Fibroblast of pulmonary artery (primary cell): ENCODE measurements at regions not wholly inside any gene's neighbourhood (a gene's known extent, or its start where the extent isn't known, plus 50 kb on each side); places are given as distances from the start of the nearest gene placed in this dataset.

Source experiments
- DNase-seq: peaks from one replicate; pipeline ENCODE4 v3.0.0-alpha.2; 2010; ENCODE audit warnings: low read depth
- H3K4me3 ChIP-seq: replicated peaks from 2 replicates; pipeline ENCODE4 v1.5.1; 2011; ENCODE audit warnings: low read depth, mild to moderate bottlenecking, control low read depth, low read length, moderate library complexity
- TF ChIP-seq, protein P1 (sequence below): IDR thresholded peaks from 2 replicates; pipeline ENCODE4 v1.5.1; 2011; ENCODE audit warnings: mild to moderate bottlenecking, control low read depth, low read length, inconsistent platforms; ENCODE audit errors: missing control alignments

DNA sequence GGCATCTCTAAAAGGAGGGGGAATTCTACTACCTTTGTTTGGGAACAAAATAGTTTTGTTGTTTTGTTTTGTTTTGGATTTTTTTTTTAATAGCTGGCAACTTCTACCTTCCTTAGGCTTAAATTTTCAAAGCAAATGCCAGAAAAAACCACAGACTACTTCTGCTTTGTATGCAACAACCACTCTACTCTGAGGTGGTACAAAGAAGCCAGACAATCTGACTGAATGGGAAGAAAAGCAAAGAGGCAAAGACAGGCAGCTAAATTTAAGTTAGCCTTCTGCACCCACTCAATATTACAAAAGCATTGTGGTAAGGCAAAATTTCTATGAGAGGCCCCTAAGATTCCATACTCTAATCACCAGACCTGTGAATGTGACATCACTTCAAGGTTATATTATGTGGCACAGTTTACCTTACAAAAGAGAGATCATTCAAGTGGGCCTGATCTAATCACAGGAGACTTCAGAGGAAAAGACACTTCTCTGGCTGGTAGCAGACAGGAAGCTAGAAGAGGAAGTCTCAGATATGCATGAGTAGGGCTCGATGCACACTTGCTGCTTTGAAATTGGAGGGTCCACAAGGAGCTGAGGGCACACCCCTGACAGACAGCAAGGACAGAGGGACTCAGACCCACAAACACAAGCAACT, 566.6 kb downstream of the RPS29 start:
- H3K4me3 ChIP-seq: no peak overlapping the region
- no peak for DNase-seq
- TF ChIP-seq, protein P1, sequence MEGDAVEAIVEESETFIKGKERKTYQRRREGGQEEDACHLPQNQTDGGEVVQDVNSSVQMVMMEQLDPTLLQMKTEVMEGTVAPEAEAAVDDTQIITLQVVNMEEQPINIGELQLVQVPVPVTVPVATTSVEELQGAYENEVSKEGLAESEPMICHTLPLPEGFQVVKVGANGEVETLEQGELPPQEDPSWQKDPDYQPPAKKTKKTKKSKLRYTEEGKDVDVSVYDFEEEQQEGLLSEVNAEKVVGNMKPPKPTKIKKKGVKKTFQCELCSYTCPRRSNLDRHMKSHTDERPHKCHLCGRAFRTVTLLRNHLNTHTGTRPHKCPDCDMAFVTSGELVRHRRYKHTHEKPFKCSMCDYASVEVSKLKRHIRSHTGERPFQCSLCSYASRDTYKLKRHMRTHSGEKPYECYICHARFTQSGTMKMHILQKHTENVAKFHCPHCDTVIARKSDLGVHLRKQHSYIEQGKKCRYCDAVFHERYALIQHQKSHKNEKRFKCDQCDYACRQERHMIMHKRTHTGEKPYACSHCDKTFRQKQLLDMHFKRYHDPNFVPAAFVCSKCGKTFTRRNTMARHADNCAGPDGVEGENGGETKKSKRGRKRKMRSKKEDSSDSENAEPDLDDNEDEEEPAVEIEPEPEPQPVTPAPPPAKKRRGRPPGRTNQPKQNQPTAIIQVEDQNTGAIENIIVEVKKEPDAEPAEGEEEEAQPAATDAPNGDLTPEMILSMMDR: no peak

DNA sequence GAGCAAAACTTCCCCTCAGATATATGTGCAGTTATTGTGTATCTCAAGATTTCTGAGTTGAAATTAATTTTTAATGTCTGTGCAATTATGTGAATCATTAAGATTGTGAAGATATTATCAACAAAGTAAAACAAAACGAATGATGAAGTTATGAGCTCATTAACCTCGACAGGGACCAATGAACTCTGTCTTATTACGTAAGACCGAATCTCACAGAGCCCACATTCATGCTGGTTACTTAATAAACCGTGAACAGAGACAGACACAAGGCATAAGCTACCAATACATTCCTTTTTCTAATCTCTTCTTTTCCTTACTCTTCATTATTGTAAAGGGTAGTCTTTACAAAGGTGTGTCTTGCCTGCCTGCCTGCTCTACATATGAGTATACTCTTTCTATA, 568.7 kb downstream of the RPS29 start:
- no peak overlapping the region for H3K4me3 ChIP-seq
- DNase-seq: no peak
- TF ChIP-seq, protein P1: no peak

- TF ChIP-seq, protein P1: no peak
- no peak overlapping the region for H3K4me3 ChIP-seq
- no peak for DNase-seq
These were observed 569.8 kb downstream of the RPS29 start for GRCh38 chr14:49016381-49016780.

- DNase-seq: no peak
- TF ChIP-seq, protein P1: no peak
- H3K4me3 ChIP-seq: no peak overlapping the region
These were observed 571.7 kb downstream of the RPS29 start for GRCh38 chr14:49014476-49014875.

GRCh38 chr14:49008363-49008762, 577.8 kb downstream of the RPS29 start:
- no peak overlapping the region for H3K4me3 ChIP-seq
- TF ChIP-seq, protein P1: no peak
- no peak for DNase-seq

DNA sequence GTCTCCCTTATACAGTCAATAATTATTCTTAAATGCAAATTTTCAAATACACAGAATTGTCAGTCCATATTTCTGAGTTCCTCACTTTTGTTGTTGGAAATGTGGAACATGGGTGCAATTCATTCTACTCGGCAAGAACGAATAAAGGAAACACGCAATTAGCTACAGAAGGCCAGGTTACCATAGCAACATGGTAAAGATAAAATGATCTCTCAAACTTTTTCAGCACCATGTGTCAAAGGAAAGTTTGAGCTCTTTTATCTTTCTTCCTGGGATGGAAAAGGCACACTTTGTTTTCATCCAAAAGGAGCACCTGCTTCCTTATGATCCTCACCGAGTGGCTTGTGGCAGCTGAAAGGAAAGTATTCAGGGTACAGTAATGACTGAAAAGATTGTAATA, 595.0 kb downstream of the RPS29 start:
- DNase-seq: no peak
- TF ChIP-seq, protein P1: no peak

GRCh38 chr14:48983351-48983888, 602.8 kb downstream of the RPS29 start:
- no peak for DNase-seq
- no peak overlapping the region for H3K4me3 ChIP-seq
- TF ChIP-seq, protein P1: no peak

More for the DNA sequence above, 595.0 kb downstream of the RPS29 start:
- no peak overlapping the region for H3K4me3 ChIP-seq
